Activated B cell treated with CpG ODN at 0.5 μM for 24 hours (primary cell): ENCODE measurements at regions not wholly inside any gene's neighbourhood (a gene's known extent, or its start where the extent isn't known, plus 50 kb on each side); places are given as distances from the start of the nearest gene placed in this dataset.

Experiments used
- ATAC-seq: fragments of 200-7000 bp; cut with Tn5 transposase; one replicate; pipeline ENCODE4 v1.10.0; 2021; ENCODE audit warnings: low read depth, mild to moderate bottlenecking, moderate library complexity
- CTCF ChIA-PET: fragments of 350-600 bp; sonication (Branson Sonifier 250); formaldehyde crosslinking; loops from one replicate; lab custom pipeline; 2021; ENCODE audit warnings: antibody characterized with exemption; lab: Charles Lee
- POLR2A ChIA-PET: fragments of 350-600 bp; sonication (Branson Sonifier 250); formaldehyde crosslinking; loops from one replicate; lab custom pipeline; 2021; ENCODE audit warnings: antibody characterized with exemption; lab: Charles Lee
- DNase-seq: peaks from one replicate; pipeline ENCODE4 v3.0.0; 2022
- H3K27ac Mint-ChIP-seq: one replicate; pipeline ENCODE4 v1.8.0; 2020; ENCODE audit warnings: mixed read lengths
- H3K27me3 Mint-ChIP-seq: one replicate; pipeline ENCODE4 v1.8.0; 2021; ENCODE audit warnings: mixed read lengths
- H3K36me3 Mint-ChIP-seq: one replicate; pipeline ENCODE4 v1.8.0; 2021; ENCODE audit warnings: low read depth, mixed read lengths
- H3K4me1 Mint-ChIP-seq: one replicate; pipeline ENCODE4 v1.8.0; 2021; ENCODE audit warnings: mixed read lengths
- H3K4me3 Mint-ChIP-seq: one replicate; pipeline ENCODE4 v1.8.0; 2020; ENCODE audit warnings: mild to moderate bottlenecking, mixed read lengths
- H3K9me3 Mint-ChIP-seq: one replicate; pipeline ENCODE4 v1.8.0; 2020; ENCODE audit warnings: mixed read lengths
- CTCF ChIP-seq: fragments of 200-600 bp; IDR thresholded peaks from one replicate; pipeline ENCODE4 v1.8.0; 2022; ENCODE audit warnings: antibody characterized with exemption, mild to moderate bottlenecking
- intact Hi-C: fragments of 100-400 bp; cut with micrococcal nuclease; formaldehyde crosslinking; loops from one replicate; pipeline ENCODE4 v1.15.1; 2024

- Mint-ChIP-seq H3K36me3 (no peaks in the 10 kb centered on the region), H3K4me3 (no peak overlapping the region), H3K9me3 (no peaks in the 10 kb centered on the region), H3K27me3 (no peaks in the 10 kb centered on the region), H3K4me1 (no peaks in the 10 kb centered on the region), H3K27ac (no peak overlapping the region)
- no peak for TF ChIP-seq CTCF
- CTCF ChIA-PET: no interaction called here
- DNase-seq (no peak), ATAC-seq (no peak)
- POLR2A ChIA-PET: no interaction called here
- intact Hi-C loops: no loop called here
Observed at GRCh38 chr4:111519683-111520082, 625.6 kb upstream of the FAM241A start.

GRCh38 chr4:111530446-111530845, 614.8 kb upstream of the FAM241A start:
- POLR2A ChIA-PET: no interaction called here
- ATAC-seq: no peak
- no peak for DNase-seq
- intact Hi-C loops: no loop called here
- Mint-ChIP-seq H3K36me3 (no peaks in the 10 kb centered on the region), H3K4me1 (no peaks in the 10 kb centered on the region), H3K9me3 (peaks cover 1% of the 10 kb centered on the region), H3K27me3 (no peaks in the 10 kb centered on the region), H3K27ac (no peak overlapping the region), H3K4me3 (no peak overlapping the region)
- TF ChIP-seq CTCF: no peak
- CTCF ChIA-PET: no interaction called here

- no peaks in the 10 kb centered on the region for H3K27me3 Mint-ChIP-seq
- CTCF ChIA-PET: no interaction called here
- intact Hi-C loops: no loop called here
- POLR2A ChIA-PET: no interaction called here
- no peaks in the 10 kb centered on the region for H3K9me3 Mint-ChIP-seq
- DNase-seq (no peak), ATAC-seq (no peak)
- no peak overlapping the region for H3K27ac Mint-ChIP-seq
- no peaks in the 10 kb centered on the region for H3K4me1 Mint-ChIP-seq
- no peak overlapping the region for H3K4me3 Mint-ChIP-seq
- no peak for TF ChIP-seq CTCF
- H3K36me3 Mint-ChIP-seq: no peaks in the 10 kb centered on the region
Observed at GRCh38 chr4:111535792-111536191, 609.5 kb upstream of the FAM241A start.

- H3K27ac Mint-ChIP-seq: no peak overlapping the region
- no peaks in the 10 kb centered on the region for H3K4me1 Mint-ChIP-seq
- DNase-seq (no peak), ATAC-seq (no peak)
- no peaks in the 10 kb centered on the region for H3K27me3 Mint-ChIP-seq
- intact Hi-C loops: no loop called here
- CTCF ChIA-PET: no interaction called here
- no peaks in the 10 kb centered on the region for H3K9me3 Mint-ChIP-seq
- no peaks in the 10 kb centered on the region for H3K36me3 Mint-ChIP-seq
- no peak overlapping the region for H3K4me3 Mint-ChIP-seq
- no peak for TF ChIP-seq CTCF
- POLR2A ChIA-PET: no interaction called here
Observed at GRCh38 chr4:111537165-111537564, 608.1 kb upstream of the FAM241A start.

GRCh38 chr4:111537871-111538270, 607.4 kb upstream of the FAM241A start:
- DNase-seq (no peak), ATAC-seq (no peak)
- no peaks in the 10 kb centered on the region for H3K9me3 Mint-ChIP-seq
- intact Hi-C loops: no loop called here
- H3K27me3 Mint-ChIP-seq: no peaks in the 10 kb centered on the region
- no peak overlapping the region for H3K4me3 Mint-ChIP-seq
- no peaks in the 10 kb centered on the region for H3K4me1 Mint-ChIP-seq
- TF ChIP-seq CTCF: no peak
- H3K36me3 Mint-ChIP-seq: no peaks in the 10 kb centered on the region
- POLR2A ChIA-PET: no interaction called here
- H3K27ac Mint-ChIP-seq: no peak overlapping the region
- CTCF ChIA-PET: no interaction called here
